Skeletal muscle satellite cell (primary cell): ENCODE measurements at regions not wholly inside any gene's neighbourhood (a gene's known extent, or its start where the extent isn't known, plus 50 kb on each side); places are given as distances from the start of the nearest gene placed in this dataset.
"Not testable (repeated sequence)": the region's sequence is repeated elsewhere in the genome, so short reads cannot be mapped to it uniquely, and the experiment has no call there.

Experiments used
- H3K27me3 ChIP-seq: 2 replicates; pipeline ENCODE4 v1.7.0; 2013; ENCODE audit warnings: low read length; ENCODE audit not compliant: control insufficient read depth, insufficient read depth
- H3K36me3 ChIP-seq: 2 replicates; pipeline ENCODE4 v1.7.0; 2013; ENCODE audit warnings: mild to moderate bottlenecking, control low read depth, low read length; ENCODE audit not compliant: insufficient read depth
- H3K4me1 ChIP-seq: 2 replicates; pipeline ENCODE4 v1.7.0; 2013; ENCODE audit warnings: low read length; ENCODE audit not compliant: control insufficient read depth, insufficient read depth
- H3K4me2 ChIP-seq: 2 replicates; pipeline ENCODE4 v1.7.0; 2013; ENCODE audit warnings: mild to moderate bottlenecking, low read length
- H3K4me3 ChIP-seq: 2 replicates; pipeline ENCODE4 v1.7.0; 2013; ENCODE audit warnings: low read length
- H3K9ac ChIP-seq: 2 replicates; pipeline ENCODE4 v1.7.0; 2013; ENCODE audit warnings: mild to moderate bottlenecking, low read depth, low read length, moderate library complexity
- H3K9me3 ChIP-seq: replicated peaks from 2 replicates; pipeline ENCODE4 v1.7.0; 2013; ENCODE audit warnings: mild to moderate bottlenecking, control low read depth, low read length

DNA sequence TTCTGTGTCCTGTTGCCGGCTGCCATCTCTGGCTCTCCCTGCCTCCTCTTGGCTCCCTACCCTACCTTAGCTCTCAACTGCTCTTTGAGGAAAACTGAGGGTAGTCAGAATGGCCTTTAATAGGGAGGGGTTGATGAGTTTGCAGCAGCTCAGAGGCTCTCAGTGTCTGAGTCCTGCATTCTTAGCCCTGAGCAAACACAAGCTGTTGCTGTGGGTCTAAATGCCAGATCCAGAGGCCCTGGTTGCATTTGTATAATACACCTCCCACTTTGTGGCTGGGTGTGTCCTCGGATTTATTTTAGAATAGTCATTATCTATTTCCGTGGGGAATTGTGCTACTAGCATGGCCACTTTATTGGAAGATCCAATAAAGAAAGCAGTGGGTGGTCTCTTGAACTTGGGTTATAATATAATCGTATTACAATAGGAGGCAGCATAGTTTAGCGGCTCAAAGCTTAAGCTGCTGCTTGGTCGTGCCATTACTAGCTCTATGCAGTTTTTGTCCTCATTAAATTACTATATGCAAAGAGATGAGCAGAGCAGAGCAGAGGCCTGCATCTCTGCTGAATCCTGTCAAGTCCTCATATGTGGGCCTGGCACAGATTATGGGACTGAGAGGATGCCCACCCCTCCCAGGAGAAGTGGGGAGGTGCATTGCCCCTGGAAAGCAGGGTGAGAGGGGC is 175.5 kb downstream of the BCL2L11 start:
- not testable (repeated sequence) for H3K4me2 ChIP-seq, H3K4me3 ChIP-seq, H3K4me1 ChIP-seq, H3K27me3 ChIP-seq, H3K36me3 ChIP-seq, H3K9me3 ChIP-seq, H3K9ac ChIP-seq

DNA sequence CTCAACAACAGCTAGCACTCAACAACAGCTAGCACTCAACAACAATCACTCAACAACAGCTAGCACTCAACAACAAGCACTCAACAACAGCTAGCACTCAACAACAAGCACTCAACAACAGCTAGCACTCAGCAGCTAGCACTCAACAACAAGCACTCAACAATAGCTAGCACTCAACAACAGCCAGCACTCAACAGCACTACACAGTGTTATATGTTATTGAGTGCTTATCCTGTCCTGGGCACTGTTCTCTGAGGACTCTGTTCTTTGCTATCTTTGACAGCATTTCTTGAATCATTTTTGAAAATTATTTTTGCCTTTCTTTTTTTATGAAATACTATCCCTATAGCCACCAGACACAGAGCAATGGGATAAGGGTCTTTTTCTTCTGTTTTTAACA is 176.4 kb downstream of the BCL2L11 start:
- H3K36me3 ChIP-seq, H3K9me3 ChIP-seq, H3K9ac ChIP-seq, H3K4me1 ChIP-seq, H3K27me3 ChIP-seq, H3K4me3 ChIP-seq, H3K4me2 ChIP-seq: not testable (repeated sequence)

DNA sequence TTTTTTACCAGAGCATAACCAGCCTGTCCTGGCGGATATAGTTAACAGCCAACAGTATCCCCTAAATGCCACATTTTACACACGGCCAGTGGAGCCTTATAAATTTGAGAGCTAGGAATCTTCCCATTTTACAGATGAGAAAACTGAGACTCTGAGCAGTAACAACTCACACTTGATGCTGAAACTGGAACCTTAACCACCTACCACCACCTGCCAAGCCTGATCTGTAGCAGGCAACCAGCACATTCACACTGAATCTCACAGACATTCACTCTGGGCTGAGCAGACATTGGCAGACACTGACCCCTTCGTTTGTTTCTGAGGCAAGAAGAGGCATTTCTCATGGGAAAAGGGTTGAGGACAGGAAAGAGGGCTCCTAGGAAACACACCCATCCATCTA is 178.2 kb downstream of the BCL2L11 start:
- not testable (repeated sequence) for H3K4me2 ChIP-seq, H3K9ac ChIP-seq, H3K4me3 ChIP-seq, H3K4me1 ChIP-seq, H3K36me3 ChIP-seq, H3K9me3 ChIP-seq, H3K27me3 ChIP-seq

DNA sequence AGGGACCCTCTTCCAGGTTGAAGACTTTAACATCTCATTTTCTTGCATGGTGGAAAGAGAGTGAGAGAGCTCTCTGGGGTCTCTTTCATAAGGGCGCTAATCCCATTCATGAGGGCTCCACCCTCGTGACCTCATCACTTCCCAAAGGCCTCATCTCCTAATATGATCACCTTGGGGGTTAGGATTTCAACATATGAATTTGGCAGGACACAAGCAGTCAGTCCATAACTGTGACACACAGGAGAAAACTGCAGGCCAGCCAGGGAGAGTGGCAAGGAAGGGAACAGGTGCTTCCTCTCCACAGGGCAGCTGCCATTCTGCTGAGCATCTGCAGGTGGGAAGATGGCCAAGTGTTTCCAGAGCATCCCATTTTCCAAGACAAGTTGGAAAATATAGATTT is 178.9 kb downstream of the BCL2L11 start:
- H3K27me3 ChIP-seq, H3K9me3 ChIP-seq, H3K9ac ChIP-seq, H3K36me3 ChIP-seq, H3K4me3 ChIP-seq, H3K4me1 ChIP-seq, H3K4me2 ChIP-seq: not testable (repeated sequence)

DNA sequence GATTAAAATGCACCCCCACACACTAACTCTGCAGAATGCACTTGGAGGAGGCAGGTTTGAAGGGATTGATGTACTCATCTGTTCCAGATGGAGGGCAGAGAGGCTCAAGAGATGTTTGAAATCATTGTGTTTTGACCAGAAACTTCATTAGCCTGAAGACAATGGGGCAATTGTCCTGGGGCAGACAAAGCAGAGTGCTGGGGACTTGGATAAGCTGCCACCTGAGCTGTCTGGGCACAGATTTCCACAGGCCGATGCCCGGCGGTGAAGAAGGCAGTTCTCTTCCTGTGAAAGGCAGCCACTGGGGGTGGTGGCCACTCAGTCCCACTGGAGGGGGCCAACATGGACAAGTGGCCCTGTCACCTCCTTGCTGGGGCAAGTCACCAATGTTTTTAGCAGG is 181.0 kb downstream of the BCL2L11 start:
- not testable (repeated sequence) for H3K27me3 ChIP-seq, H3K9ac ChIP-seq, H3K4me1 ChIP-seq, H3K9me3 ChIP-seq, H3K4me3 ChIP-seq, H3K36me3 ChIP-seq, H3K4me2 ChIP-seq

DNA sequence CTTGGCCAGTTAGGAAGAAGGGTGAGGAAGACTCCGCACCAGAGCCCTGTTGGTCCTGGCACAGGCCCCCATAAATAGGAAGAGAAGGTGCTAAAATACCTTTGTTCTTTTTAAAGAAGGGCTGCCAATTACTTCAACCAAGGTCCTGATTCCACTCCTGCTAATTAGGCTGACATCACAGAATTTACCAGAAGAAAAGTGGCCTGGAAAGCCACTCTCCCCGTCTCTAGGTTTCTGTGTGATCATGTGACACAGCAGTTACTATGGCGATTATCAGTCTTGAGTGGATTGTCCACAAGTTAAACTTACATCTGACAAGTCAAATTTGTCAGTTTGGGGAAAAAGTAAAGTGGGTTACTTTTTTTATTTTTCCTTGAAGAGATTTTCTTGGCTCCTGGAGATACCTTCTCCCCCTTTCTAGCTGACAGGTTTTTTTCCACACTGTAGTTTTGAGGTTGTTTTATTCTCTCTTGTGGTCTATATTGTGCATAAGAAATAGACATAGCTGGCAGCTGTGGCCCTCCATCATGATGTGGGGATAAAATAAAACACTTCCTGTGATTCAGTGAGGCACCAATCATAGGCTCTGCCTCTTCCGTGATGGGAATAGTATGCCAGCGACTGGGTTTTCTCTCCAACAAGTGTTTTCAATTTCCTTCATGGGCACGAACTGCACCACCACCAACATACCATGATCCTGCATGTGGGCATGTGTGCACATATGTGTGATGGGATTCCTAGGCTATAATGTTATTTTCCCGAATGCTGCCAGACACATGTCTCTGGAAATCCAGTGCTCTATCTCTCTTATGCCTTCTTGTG is 181.9 kb downstream of the BCL2L11 start:
- H3K27me3 ChIP-seq, H3K4me3 ChIP-seq, H3K4me2 ChIP-seq, H3K4me1 ChIP-seq, H3K9me3 ChIP-seq, H3K36me3 ChIP-seq, H3K9ac ChIP-seq: not testable (repeated sequence)

DNA sequence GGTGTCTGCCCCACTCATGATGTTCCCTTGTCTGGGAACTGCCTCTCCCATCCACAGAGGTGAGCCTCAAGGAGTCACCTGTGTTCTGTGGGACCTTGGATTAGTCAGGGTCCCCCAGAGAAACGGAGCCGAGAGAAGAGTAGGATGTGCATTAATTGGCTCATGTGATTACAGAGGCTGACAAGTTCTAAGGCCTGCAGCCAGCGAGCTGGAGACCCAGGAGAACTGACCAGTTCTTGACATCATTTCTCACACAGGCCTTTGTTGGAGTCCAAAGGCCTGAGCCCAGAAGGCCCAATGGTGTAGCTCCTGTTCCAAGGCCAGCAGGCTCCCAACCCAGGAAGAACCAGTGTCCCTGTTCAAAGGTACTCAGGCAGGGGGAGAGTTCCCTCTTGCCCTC is 186.6 kb downstream of the BCL2L11 start:
- not testable (repeated sequence) for H3K9me3 ChIP-seq, H3K27me3 ChIP-seq, H3K9ac ChIP-seq, H3K4me1 ChIP-seq, H3K4me2 ChIP-seq, H3K36me3 ChIP-seq, H3K4me3 ChIP-seq

DNA sequence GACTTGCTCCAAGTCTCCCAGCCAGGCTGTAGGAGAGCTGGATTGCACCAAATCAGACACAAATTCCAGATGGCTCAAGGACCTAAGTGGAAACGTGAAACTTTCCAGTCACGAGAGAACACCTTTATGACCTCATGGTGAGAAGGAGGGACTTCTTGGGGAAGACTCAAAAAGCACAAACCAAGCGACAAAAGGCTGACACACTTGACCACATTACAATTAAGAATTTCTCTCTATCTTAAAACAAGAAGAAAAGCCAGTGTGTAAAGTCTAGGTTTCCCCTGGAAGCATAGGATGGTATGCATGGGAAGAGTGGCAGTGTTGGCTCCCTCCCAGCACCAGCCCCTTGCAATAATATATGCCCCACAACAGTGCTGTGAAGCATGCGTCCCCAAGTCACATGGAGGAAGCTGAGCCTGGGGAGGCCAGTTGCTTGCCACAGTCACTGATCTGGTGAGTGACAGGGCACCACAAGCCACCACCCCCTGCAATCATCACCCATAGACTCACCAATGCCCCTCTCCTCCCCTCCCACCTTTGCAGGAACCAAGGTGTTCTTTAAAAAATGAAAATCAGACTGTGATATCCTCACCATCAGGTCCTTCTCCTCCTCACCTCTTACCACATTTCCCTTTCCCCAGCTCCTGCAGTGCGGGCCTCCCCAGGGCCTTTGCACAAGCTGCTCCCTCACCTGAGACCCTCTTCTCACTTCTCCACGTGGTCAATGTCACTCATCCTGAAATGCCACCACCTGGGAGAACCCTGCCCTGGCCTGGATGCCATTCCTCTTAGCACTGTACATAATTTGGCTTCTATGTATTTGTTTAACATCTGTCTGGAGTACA is 188.7 kb downstream of the BCL2L11 start:
- H3K36me3 ChIP-seq, H3K4me1 ChIP-seq, H3K27me3 ChIP-seq, H3K4me2 ChIP-seq, H3K9ac ChIP-seq, H3K9me3 ChIP-seq, H3K4me3 ChIP-seq: not testable (repeated sequence)

DNA sequence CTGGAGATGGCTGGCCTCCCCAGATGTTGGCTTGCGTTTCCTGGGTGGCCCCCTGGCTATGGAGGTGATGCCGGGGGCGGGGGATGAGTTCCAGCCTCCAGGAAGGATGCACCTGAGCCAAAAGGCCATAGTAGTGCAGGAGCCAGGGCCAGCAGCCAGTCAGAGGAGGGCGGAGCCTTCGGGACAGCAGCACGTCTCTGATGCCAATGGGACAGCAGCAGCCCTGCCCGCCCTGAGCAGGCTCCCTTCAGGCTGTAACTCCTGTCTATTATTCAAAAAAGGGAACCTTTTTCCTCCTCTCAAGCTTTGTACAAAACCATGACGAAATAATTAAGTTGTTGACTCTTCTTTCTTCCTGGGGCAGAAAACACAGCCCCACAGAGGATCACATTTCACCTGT is 189.7 kb downstream of the BCL2L11 start:
- H3K4me2 ChIP-seq, H3K9ac ChIP-seq, H3K36me3 ChIP-seq, H3K27me3 ChIP-seq, H3K9me3 ChIP-seq, H3K4me1 ChIP-seq, H3K4me3 ChIP-seq: not testable (repeated sequence)

DNA sequence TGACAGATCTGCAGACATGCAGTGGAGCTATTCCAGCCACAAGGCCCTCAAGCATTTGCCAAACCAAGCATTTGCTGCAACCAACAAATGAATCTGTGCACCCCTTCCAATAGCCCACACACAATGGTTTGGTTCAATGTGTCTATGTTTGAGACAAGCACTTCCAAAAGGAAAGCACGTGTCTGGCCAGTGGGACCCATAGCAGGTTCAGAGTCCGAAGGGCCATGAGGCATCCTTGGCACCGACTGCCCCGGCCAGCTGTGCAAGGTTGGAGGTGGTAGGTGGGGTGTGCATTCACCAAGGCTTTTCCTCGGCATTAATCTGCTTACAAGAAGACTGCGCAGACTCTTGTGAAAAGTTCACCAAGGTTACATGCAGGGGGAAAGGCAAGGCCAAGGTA is 190.9 kb downstream of the BCL2L11 start:
- not testable (repeated sequence) for H3K4me1 ChIP-seq, H3K27me3 ChIP-seq, H3K4me3 ChIP-seq, H3K9me3 ChIP-seq, H3K36me3 ChIP-seq, H3K9ac ChIP-seq, H3K4me2 ChIP-seq

DNA sequence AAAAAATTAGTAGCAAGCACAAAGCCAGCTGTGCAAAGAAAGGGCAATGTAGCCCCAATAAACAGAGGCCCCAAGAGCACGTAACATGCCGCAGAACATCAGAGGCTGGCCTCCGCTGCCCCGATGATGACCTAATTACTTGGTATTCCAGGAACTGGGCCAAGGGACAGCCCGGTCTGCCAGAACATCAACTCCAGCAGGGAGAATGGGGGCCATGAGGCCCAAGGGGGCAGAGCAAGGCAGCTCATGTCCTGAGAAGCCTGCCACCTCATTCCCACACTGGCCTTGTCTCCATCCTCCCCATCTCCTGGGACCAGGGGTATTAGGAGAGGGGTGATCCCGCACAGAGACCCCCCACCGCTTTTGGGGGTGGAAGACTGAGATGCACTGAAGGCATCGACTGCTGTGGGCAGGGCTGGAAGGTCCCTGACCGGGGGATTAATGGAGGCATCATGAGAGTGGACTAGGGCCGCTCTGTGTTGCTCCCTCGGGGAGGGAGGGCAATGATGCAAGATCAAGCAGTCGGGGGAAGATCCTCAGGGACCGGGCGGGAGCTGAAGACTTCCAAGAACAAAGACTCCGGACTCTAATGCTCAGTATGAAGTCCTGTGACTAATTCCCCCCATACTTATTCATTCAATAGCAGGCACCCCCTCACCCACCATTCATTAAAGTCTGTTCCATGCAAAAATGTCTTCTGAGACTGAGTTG is 192.3 kb downstream of the BCL2L11 start:
- not testable (repeated sequence) for H3K36me3 ChIP-seq, H3K27me3 ChIP-seq, H3K9ac ChIP-seq, H3K9me3 ChIP-seq, H3K4me1 ChIP-seq, H3K4me3 ChIP-seq, H3K4me2 ChIP-seq
